ENCODE measurements at regions not wholly inside any gene's neighbourhood (a gene's known extent, or its start where the extent isn't known, plus 50 kb on each side); places are given as distances from the start of the nearest gene placed in this dataset.

GRCh38 chr18:41630232-41630886, 324.7 kb upstream of the PIK3C3 start:
- intact Hi-C loops (cut with micrococcal nuclease), result no loop called here

- intact Hi-C loops (cut with micrococcal nuclease), result no loop called here
Observed at GRCh38 chr18:41624460-41624859, 330.6 kb upstream of the PIK3C3 start.

GRCh38 chr18:41621177-41621576, 333.9 kb upstream of the PIK3C3 start:
- intact Hi-C loops (cut with micrococcal nuclease), result no loop called here

- intact Hi-C loops (cut with micrococcal nuclease), result no loop called here
Observed at GRCh38 chr18:41618147-41618546, 336.9 kb upstream of the PIK3C3 start.

- intact Hi-C loops (cut with micrococcal nuclease), result no loop called here
Observed at GRCh38 chr18:41617647-41618046, 337.4 kb upstream of the PIK3C3 start.

GRCh38 chr18:41613003-41613609, 341.9 kb upstream of the PIK3C3 start:
- intact Hi-C loops (cut with micrococcal nuclease), result no loop called here

- intact Hi-C loops (cut with micrococcal nuclease), result no loop called here
Observed at GRCh38 chr18:41604964-41605363, 350.1 kb upstream of the PIK3C3 start.

- intact Hi-C loops (cut with micrococcal nuclease), result no loop called here
Observed at GRCh38 chr18:41602034-41602433, 353.0 kb upstream of the PIK3C3 start.

- intact Hi-C loops (cut with micrococcal nuclease), result no loop called here
Observed at GRCh38 chr18:41600693-41601391, 354.2 kb upstream of the PIK3C3 start.

GRCh38 chr18:41599466-41599865, 355.6 kb upstream of the PIK3C3 start:
- intact Hi-C loops (cut with micrococcal nuclease), result no loop called here

GRCh38 chr18:41594582-41594981, 360.5 kb upstream of the PIK3C3 start:
- intact Hi-C loops (cut with micrococcal nuclease), result no loop called here

- intact Hi-C loops (cut with micrococcal nuclease), result no loop called here
Observed at GRCh38 chr18:41593171-41593675, 361.8 kb upstream of the PIK3C3 start.

GRCh38 chr18:41587976-41588375, 367.1 kb upstream of the PIK3C3 start:
- intact Hi-C loops (cut with micrococcal nuclease), result no loop called here

- intact Hi-C loops (cut with micrococcal nuclease), result no loop called here
Observed at GRCh38 chr18:41585512-41585911, 369.5 kb upstream of the PIK3C3 start.

GRCh38 chr18:41579185-41579584, 375.8 kb upstream of the PIK3C3 start:
- intact Hi-C loops (cut with micrococcal nuclease), result no loop called here

- intact Hi-C loops (cut with micrococcal nuclease), result no loop called here
Observed at GRCh38 chr18:41577529-41577928, 377.5 kb upstream of the PIK3C3 start.

- intact Hi-C loops (cut with micrococcal nuclease), result no loop called here
Observed at GRCh38 chr18:41576643-41577042, 378.4 kb upstream of the PIK3C3 start.

- intact Hi-C loops (cut with micrococcal nuclease), result no loop called here
Observed at GRCh38 chr18:41569867-41570266, 385.2 kb upstream of the PIK3C3 start.

- intact Hi-C loops (cut with micrococcal nuclease), result no loop called here
Observed at GRCh38 chr18:41561961-41562360, 393.1 kb upstream of the PIK3C3 start.

GRCh38 chr18:41558715-41559114, 396.3 kb upstream of the PIK3C3 start:
- intact Hi-C loops (cut with micrococcal nuclease), result no loop called here

- intact Hi-C loops (cut with micrococcal nuclease), result no loop called here
Observed at GRCh38 chr18:41553716-41554115, 401.3 kb upstream of the PIK3C3 start.

- intact Hi-C loops (cut with micrococcal nuclease), result no loop called here
Observed at GRCh38 chr18:41548521-41549260, 406.3 kb upstream of the PIK3C3 start.
